ENCODE measurements at regions not wholly inside any gene's neighbourhood (a gene's known extent, or its start where the extent isn't known, plus 50 kb on each side); places are given as distances from the start of the nearest gene placed in this dataset.

DNA sequence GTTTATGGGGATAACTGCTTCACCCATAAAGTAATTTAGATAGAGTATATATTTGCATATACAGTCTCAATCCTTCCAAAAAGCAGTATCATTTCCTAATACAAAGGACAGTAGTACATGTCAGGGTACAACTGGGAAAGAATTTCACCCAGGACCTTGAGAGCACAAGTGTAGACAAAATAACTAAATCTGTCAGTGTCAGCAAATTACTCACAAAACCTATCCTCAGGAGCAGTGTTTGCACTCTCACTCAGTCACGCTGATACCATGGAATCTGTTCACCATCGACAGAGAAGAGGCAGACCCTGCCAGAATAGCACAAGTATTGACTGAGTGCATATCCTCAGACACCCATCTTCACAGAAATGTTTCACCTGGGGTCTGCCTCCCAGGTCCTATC, 554.7 kb upstream of the PHF14 start:
- no peak for DNase-seq (ENCODE audit: low read depth, low spot score)
- H3K4me3 ChIP-seq (ENCODE audit: low read depth, low read length): no peak overlapping the region
- ChIA-PET CTCF (no interaction called here), POLR2A (no interaction called here)
- TF ChIP-seq, protein P1, sequence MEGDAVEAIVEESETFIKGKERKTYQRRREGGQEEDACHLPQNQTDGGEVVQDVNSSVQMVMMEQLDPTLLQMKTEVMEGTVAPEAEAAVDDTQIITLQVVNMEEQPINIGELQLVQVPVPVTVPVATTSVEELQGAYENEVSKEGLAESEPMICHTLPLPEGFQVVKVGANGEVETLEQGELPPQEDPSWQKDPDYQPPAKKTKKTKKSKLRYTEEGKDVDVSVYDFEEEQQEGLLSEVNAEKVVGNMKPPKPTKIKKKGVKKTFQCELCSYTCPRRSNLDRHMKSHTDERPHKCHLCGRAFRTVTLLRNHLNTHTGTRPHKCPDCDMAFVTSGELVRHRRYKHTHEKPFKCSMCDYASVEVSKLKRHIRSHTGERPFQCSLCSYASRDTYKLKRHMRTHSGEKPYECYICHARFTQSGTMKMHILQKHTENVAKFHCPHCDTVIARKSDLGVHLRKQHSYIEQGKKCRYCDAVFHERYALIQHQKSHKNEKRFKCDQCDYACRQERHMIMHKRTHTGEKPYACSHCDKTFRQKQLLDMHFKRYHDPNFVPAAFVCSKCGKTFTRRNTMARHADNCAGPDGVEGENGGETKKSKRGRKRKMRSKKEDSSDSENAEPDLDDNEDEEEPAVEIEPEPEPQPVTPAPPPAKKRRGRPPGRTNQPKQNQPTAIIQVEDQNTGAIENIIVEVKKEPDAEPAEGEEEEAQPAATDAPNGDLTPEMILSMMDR (IDR thresholded peaks at IDR 0.05; ENCODE audit: insufficient read depth, low read length, missing control alignments): no peak

DNA sequence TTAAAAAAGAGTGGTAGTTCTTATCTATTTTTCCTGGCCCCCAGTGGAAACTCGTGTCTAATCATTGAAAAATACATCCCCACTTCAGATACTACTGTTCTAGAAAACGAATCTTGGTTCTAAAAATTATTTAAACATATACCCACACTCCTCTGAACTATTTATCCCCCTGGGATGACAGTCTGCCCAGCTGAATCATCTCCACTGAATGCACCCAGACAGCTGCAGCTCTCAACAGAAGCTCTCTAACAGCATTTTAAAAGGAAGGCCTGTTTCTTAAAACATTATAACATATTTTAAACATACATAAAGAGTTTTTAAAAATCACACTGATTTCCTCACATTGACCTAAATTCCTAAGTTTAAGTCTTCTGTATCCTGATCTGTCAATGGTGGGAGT, 544.6 kb upstream of the PHF14 start:
- TF ChIP-seq, protein P1 (IDR thresholded peaks at IDR 0.05; ENCODE audit: insufficient read depth, low read length, missing control alignments): no peak
- ChIA-PET POLR2A (no interaction called here), CTCF (no interaction called here)
- H3K4me3 ChIP-seq (ENCODE audit: low read depth, low read length): no peak overlapping the region
- no peak for DNase-seq (ENCODE audit: low read depth, low spot score)

DNA sequence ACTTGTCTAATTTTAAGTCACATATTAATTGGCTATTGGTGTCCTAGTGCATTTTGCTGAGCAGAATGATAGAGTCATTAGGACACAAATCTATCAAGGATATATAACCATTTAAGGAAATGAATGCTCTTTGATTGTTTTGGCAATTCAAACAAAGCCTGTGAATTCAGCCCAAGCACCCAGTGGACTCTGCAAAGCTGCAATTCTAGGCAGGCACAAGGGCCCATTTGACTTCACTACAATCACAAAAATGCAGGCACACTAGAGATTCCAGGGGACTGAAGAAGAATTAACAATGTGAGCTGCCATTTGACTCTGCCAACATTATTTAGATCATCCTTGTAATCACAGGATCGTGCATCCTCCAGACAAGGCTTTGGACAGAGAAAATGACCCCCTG, 544.2 kb upstream of the PHF14 start:
- TF ChIP-seq, protein P1 (IDR thresholded peaks at IDR 0.05; ENCODE audit: insufficient read depth, low read length, missing control alignments): no peak
- no peak for DNase-seq (ENCODE audit: low read depth, low spot score)
- no peak overlapping the region for H3K4me3 ChIP-seq (ENCODE audit: low read depth, low read length)
- CTCF ChIA-PET: no interaction called here
- POLR2A ChIA-PET: no interaction called here

DNA sequence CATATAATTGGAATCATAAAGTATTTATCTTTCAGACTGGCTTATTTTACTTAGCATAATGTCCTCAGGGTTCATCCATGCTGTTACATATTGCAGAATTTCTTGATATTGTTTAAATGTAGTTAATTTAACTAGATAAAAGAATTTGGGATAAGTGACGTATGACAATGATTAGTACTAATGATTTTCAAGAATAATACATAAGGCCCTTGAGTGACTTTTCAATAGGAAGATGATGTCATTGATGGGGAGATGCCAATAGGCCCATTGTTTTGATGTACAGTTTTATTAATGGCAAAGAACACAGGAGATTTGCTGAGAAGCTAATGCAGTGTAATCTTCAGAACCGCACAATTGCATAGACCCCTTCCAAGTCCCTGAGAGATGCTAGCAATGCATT, 537.4 kb upstream of the PHF14 start:
- POLR2A ChIA-PET: no interaction called here

DNA sequence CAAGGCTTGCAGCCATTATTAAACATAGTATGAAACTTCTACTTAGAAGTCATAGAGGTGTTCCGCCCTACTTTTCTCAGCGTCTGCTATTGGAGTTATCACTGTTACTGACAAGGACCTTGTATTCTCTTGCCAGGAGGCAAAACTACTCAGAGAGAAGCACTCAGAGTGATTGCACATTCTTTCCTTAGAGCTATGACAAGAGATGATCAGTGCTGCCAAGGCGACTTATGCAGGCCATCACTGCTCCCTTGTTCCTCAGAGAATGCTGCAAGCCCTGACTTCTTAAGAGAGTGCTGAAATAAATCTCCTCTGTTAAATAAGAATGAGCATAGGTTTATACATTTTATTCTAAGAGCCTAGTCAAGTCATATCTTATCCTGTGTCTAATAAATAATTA, 534.6 kb upstream of the PHF14 start:
- ChIA-PET CTCF (no interaction called here), POLR2A (no interaction called here)
- no peak overlapping the region for H3K4me3 ChIP-seq (ENCODE audit: low read depth, low read length)
- DNase-seq (ENCODE audit: low read depth, low spot score): no peak
- TF ChIP-seq, protein P1 (IDR thresholded peaks at IDR 0.05; ENCODE audit: insufficient read depth, low read length, missing control alignments): no peak

More for the DNA sequence above, 537.4 kb upstream of the PHF14 start:
- TF ChIP-seq, protein P1 (IDR thresholded peaks at IDR 0.05; ENCODE audit: insufficient read depth, low read length, missing control alignments): no peak
- no peak overlapping the region for H3K4me3 ChIP-seq (ENCODE audit: low read depth, low read length)
- CTCF ChIA-PET: no interaction called here
- no peak for DNase-seq (ENCODE audit: low read depth, low spot score)

- CTCF ChIA-PET: no interaction called here
- TF ChIP-seq, protein P1 (IDR thresholded peaks at IDR 0.05; ENCODE audit: insufficient read depth, low read length, missing control alignments): no peak
- POLR2A ChIA-PET: no interaction called here
- no peak for DNase-seq (ENCODE audit: low read depth, low spot score)
- no peak overlapping the region for H3K4me3 ChIP-seq (ENCODE audit: low read depth, low read length)
These were observed 517.7 kb upstream of the PHF14 start for GRCh38 chr7:10455936-10456335.

All from AG04449 (cell line).